Rectal smooth muscle tissue (tissue), 1 donor: ENCODE measurements at regions not wholly inside any gene's neighbourhood (a gene's known extent, or its start where the extent isn't known, plus 50 kb on each side); places are given as distances from the start of the nearest gene placed in this dataset.
A peak's percentile ranks its signal among the peaks of the same experiment; 100 is the strongest.

Experiments used
- H3K27ac ChIP-seq: one replicate; pipeline ENCODE4 v1.7.0; 2013; ENCODE audit warnings: low read depth, low read length, inconsistent platforms
- H3K27me3 ChIP-seq: one replicate; pipeline ENCODE4 v1.7.0; 2013; ENCODE audit warnings: low read length; ENCODE audit not compliant: control insufficient read depth, insufficient read depth
- H3K36me3 ChIP-seq: one replicate; pipeline ENCODE4 v1.7.0; 2013; ENCODE audit warnings: low read length; ENCODE audit not compliant: control insufficient read depth, insufficient read depth
- H3K4me1 ChIP-seq: one replicate; pipeline ENCODE4 v1.7.0; 2013; ENCODE audit warnings: low read length; ENCODE audit not compliant: control insufficient read depth, insufficient read depth
- H3K4me3 ChIP-seq: one replicate; pipeline ENCODE4 v1.7.0; 2013; ENCODE audit warnings: low read length
- H3K9ac ChIP-seq: one replicate; pipeline ENCODE4 v1.7.0; 2013; ENCODE audit warnings: low read length

- H3K4me1 ChIP-seq = no peaks in the 10 kb centered on the region
- H3K9ac ChIP-seq = no peak overlapping the region
- H3K27ac ChIP-seq = no peak overlapping the region
- H3K36me3 ChIP-seq = no peaks in the 10 kb centered on the region
- no peaks in the 10 kb centered on the region for H3K27me3 ChIP-seq
- no peak overlapping the region for H3K4me3 ChIP-seq
Measured at GRCh38 chr15:39301589-39301999, 279.3 kb upstream of the THBS1 start.

- H3K4me1 ChIP-seq = no peaks in the 10 kb centered on the region
- no peak overlapping the region for H3K4me3 ChIP-seq
- no peak overlapping the region for H3K9ac ChIP-seq
- H3K27me3 ChIP-seq = no peaks in the 10 kb centered on the region
- no peak overlapping the region for H3K27ac ChIP-seq
- no peaks in the 10 kb centered on the region for H3K36me3 ChIP-seq
Measured at GRCh38 chr15:39302936-39303335, 277.9 kb upstream of the THBS1 start.

GRCh38 chr15:39304201-39304841 is 276.6 kb upstream of the THBS1 start:
- no peaks in the 10 kb centered on the region for H3K27me3 ChIP-seq
- no peaks in the 10 kb centered on the region for H3K4me1 ChIP-seq
- no peak overlapping the region for H3K9ac ChIP-seq
- no peaks in the 10 kb centered on the region for H3K36me3 ChIP-seq
- no peak overlapping the region for H3K27ac ChIP-seq
- H3K4me3 ChIP-seq = no peak overlapping the region

GRCh38 chr15:39304931-39305728 is 275.7 kb upstream of the THBS1 start:
- no peaks in the 10 kb centered on the region for H3K27me3 ChIP-seq

GRCh38 chr15:39310633-39311032 is 270.2 kb upstream of the THBS1 start:
- Histone ChIP-seq H3K36me3 (no peaks in the 10 kb centered on the region), H3K27me3 (no peaks in the 10 kb centered on the region), H3K4me1 (no peaks in the 10 kb centered on the region), H3K9ac (no peak overlapping the region), H3K4me3 (no peak overlapping the region), H3K27ac (no peak overlapping the region)

More at GRCh38 chr15:39304931-39305728, 275.7 kb upstream of the THBS1 start:
- no peak overlapping the region for H3K4me3 ChIP-seq
- H3K36me3 ChIP-seq = no peaks in the 10 kb centered on the region
- no peak overlapping the region for H3K27ac ChIP-seq
- no peak overlapping the region for H3K9ac ChIP-seq
- H3K4me1 ChIP-seq = no peaks in the 10 kb centered on the region

- Histone ChIP-seq H3K27me3 (no peaks in the 10 kb centered on the region), H3K27ac (no peak overlapping the region), H3K4me3 (no peak overlapping the region), H3K9ac (no peak overlapping the region), H3K36me3 (no peaks in the 10 kb centered on the region), H3K4me1 (peaks cover 8% of the 10 kb centered on the region)
Measured at GRCh38 chr15:39312984-39313383, 267.9 kb upstream of the THBS1 start.

- no peak overlapping the region for H3K4me3 ChIP-seq
- no peak overlapping the region for H3K9ac ChIP-seq
- H3K27me3 ChIP-seq = no peaks in the 10 kb centered on the region
- H3K36me3 ChIP-seq = no peaks in the 10 kb centered on the region
- H3K4me1 ChIP-seq = peaks cover 8% of the 10 kb centered on the region
- H3K27ac ChIP-seq = no peak overlapping the region
Measured at GRCh38 chr15:39313467-39313866, 267.4 kb upstream of the THBS1 start.

GRCh38 chr15:39313881-39314280 is 267.0 kb upstream of the THBS1 start:
- no peak overlapping the region for H3K9ac ChIP-seq
- no peak overlapping the region for H3K27ac ChIP-seq
- no peaks in the 10 kb centered on the region for H3K36me3 ChIP-seq
- H3K4me3 ChIP-seq = no peak overlapping the region
- H3K4me1 ChIP-seq = peaks cover 8% of the 10 kb centered on the region
- H3K27me3 ChIP-seq = no peaks in the 10 kb centered on the region

GRCh38 chr15:39315206-39315850 is 265.6 kb upstream of the THBS1 start:
- Histone ChIP-seq H3K36me3 (no peaks in the 10 kb centered on the region), H3K27me3 (no peaks in the 10 kb centered on the region), H3K27ac (no peak overlapping the region), H3K4me3 (no peak overlapping the region), H3K9ac (no peak overlapping the region), H3K4me1 (peaks cover 8% of the 10 kb centered on the region)

- peak overlapping the region; percentile 60 for H3K27ac ChIP-seq
Measured at GRCh38 chr15:39317225-39317624, 263.7 kb upstream of the THBS1 start.

GRCh38 chr15:39318231-39318630 is 262.6 kb upstream of the THBS1 start:
- peaks cover 8% of the 10 kb centered on the region for H3K4me1 ChIP-seq

More at GRCh38 chr15:39317225-39317624, 263.7 kb upstream of the THBS1 start:
- H3K4me3 ChIP-seq = no peak overlapping the region
- H3K27me3 ChIP-seq = no peaks in the 10 kb centered on the region
- H3K36me3 ChIP-seq = no peaks in the 10 kb centered on the region
- no peak overlapping the region for H3K9ac ChIP-seq
- peaks cover 8% of the 10 kb centered on the region for H3K4me1 ChIP-seq

GRCh38 chr15:39320355-39320754 is 260.5 kb upstream of the THBS1 start:
- Histone ChIP-seq H3K36me3 (no peaks in the 10 kb centered on the region), H3K4me3 (no peak overlapping the region), H3K27ac (no peak overlapping the region), H3K27me3 (no peaks in the 10 kb centered on the region), H3K4me1 (peaks cover 8% of the 10 kb centered on the region), H3K9ac (no peak overlapping the region)

More at GRCh38 chr15:39318231-39318630, 262.6 kb upstream of the THBS1 start:
- Histone ChIP-seq H3K27me3 (no peaks in the 10 kb centered on the region), H3K9ac (no peak overlapping the region), H3K27ac (peak overlapping the region; percentile 51), H3K36me3 (no peaks in the 10 kb centered on the region), H3K4me3 (no peak overlapping the region)
